Peyer's patch (tissue), 4 donors: ENCODE measurements at regions not wholly inside any gene's neighbourhood (a gene's known extent, or its start where the extent isn't known, plus 50 kb on each side); places are given as distances from the start of the nearest gene placed in this dataset.

Source experiments
- POLR2A ChIP-seq, 2 donors: fragments of 450-650 bp; IDR thresholded peaks; one replicate each; pipeline ENCODE4 v1.5.1; 2017; ENCODE audit warnings: antibody characterized with exemption in 2 of 2, mild to moderate bottlenecking in 2 of 2, moderate library complexity in 2 of 2
- TF ChIP-seq, protein P1 (sequence below), 6 experiments: fragments of 450-650 bp in 4 of 6; fragments of 200-600 bp in 2 of 6; sonication (generic) in 1 of 6; IDR thresholded peaks; one replicate each; pipeline ENCODE4 v1.5.1; 2017 to 2019; ENCODE audit warnings: antibody characterized with exemption in 6 of 6, mild to moderate bottlenecking in 3 of 6, moderate library complexity in 1 of 6

DNA sequence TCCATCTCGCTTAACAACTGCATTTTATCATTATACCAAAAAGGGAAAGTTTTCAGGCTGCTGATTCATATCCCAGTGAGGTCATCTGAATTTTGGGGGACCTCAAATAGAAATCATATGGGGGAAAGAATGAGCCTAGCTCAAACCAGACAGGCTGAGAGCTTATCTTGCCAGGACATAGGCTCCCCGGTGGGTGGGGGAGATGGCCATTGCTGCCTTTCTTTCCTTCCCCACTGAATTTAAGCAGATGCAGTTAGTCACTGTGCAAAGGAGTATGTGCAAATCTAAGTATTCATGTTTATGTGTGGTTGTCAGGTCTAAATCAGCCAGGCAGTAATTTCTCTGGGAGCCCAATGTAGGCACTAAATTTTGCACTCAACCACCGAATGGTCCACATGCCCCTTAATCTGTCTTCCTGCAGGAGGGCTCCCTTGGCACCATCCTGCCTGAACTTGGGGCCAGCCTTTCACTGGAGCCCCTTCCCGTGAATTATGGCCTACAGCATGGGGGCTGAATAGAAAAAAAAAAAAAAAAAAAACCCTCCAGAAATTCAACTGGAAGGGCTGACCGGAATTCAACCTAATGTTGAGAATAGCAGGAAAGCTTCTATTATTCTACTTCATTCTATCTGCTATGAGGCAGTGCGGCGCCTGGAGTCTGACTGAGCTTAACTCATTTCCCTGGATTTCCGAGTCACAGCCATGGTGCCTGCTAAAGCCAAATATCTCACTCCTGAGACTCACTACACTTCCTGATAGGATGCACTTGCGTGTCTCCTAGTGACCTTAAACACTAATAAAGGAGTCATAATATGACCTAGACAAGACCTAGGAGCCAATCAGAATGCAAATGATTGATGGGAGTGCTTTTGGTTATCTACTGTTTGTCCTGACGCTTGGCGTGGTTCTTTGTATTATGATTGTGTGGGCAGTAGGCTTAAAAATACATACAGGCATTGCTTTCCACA lies 161.5 kb upstream of the HEY2 start:
- TF ChIP-seq POLR2A (IDR thresholded peaks at IDR 0.05): no peak
- TF ChIP-seq, protein P1, sequence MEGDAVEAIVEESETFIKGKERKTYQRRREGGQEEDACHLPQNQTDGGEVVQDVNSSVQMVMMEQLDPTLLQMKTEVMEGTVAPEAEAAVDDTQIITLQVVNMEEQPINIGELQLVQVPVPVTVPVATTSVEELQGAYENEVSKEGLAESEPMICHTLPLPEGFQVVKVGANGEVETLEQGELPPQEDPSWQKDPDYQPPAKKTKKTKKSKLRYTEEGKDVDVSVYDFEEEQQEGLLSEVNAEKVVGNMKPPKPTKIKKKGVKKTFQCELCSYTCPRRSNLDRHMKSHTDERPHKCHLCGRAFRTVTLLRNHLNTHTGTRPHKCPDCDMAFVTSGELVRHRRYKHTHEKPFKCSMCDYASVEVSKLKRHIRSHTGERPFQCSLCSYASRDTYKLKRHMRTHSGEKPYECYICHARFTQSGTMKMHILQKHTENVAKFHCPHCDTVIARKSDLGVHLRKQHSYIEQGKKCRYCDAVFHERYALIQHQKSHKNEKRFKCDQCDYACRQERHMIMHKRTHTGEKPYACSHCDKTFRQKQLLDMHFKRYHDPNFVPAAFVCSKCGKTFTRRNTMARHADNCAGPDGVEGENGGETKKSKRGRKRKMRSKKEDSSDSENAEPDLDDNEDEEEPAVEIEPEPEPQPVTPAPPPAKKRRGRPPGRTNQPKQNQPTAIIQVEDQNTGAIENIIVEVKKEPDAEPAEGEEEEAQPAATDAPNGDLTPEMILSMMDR (IDR thresholded peaks at IDR 0.05): no peak
